DND-41 (cell line): ENCODE measurements at regions not wholly inside any gene's neighbourhood (a gene's known extent, or its start where the extent isn't known, plus 50 kb on each side); places are given as distances from the start of the nearest gene placed in this dataset.

Source experiments
- EZH2 ChIP-seq: IDR thresholded peaks from 3 replicates; pipeline ENCODE4 v1.6.1; 2012; ENCODE audit warnings: borderline replicate concordance, low read depth, mild to moderate bottlenecking, moderate library complexity, low read length, inconsistent platforms; ENCODE audit not compliant: severe bottlenecking
- TF ChIP-seq, protein P1 (sequence below): IDR thresholded peaks from 2 replicates; pipeline ENCODE4 v1.5.1; 2012; ENCODE audit warnings: borderline replicate concordance, low read length, moderate library complexity, mild to moderate bottlenecking; ENCODE audit not compliant: poor library complexity, severe bottlenecking; ENCODE audit errors: extremely low read depth

DNA sequence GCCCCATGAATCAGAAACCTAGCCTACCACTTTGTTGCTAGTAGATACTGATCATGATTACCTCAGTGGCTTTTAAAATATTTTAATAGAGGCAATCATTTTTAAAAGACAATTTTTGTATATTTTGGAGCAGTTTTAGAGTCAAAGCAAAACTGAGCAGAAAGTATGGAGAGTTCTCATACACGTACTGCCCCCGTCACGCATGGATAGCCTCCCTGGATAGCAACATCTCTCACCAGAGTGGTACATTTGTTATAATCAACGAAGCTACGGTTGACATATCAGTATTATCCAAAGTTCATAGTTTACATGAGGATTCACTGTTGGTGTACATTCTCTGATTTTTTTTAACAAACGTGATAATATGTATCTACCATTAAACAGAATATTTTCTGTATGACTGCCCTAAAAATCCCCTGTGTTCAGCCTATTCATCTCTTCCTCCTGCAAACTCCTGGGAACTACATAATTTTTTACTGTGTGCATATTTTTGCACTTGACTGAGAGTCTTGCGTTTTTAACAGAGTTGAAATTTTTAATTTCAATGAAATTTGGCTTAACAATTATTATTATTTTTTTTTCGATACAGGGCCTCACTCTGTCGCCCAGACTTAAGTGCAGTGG, 1436.8 kb upstream of the PCDH9 start:
- TF ChIP-seq, protein P1, sequence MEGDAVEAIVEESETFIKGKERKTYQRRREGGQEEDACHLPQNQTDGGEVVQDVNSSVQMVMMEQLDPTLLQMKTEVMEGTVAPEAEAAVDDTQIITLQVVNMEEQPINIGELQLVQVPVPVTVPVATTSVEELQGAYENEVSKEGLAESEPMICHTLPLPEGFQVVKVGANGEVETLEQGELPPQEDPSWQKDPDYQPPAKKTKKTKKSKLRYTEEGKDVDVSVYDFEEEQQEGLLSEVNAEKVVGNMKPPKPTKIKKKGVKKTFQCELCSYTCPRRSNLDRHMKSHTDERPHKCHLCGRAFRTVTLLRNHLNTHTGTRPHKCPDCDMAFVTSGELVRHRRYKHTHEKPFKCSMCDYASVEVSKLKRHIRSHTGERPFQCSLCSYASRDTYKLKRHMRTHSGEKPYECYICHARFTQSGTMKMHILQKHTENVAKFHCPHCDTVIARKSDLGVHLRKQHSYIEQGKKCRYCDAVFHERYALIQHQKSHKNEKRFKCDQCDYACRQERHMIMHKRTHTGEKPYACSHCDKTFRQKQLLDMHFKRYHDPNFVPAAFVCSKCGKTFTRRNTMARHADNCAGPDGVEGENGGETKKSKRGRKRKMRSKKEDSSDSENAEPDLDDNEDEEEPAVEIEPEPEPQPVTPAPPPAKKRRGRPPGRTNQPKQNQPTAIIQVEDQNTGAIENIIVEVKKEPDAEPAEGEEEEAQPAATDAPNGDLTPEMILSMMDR: no peak
- no peak for TF ChIP-seq EZH2
